ENCODE measurements at regions not wholly inside any gene's neighbourhood (a gene's known extent, or its start where the extent isn't known, plus 50 kb on each side); places are given as distances from the start of the nearest gene placed in this dataset.
"Not testable (repeated sequence)": the region's sequence is repeated elsewhere in the genome, so short reads cannot be mapped to it uniquely, and the experiment has no call there.

- H3K4me1 Mint-ChIP-seq, result no peaks in the 10 kb centered on the region
- no peak for ATAC-seq (replicated peaks)
- H3K9me3 Mint-ChIP-seq, result peaks cover 3 to 14% of the 10 kb centered on the region in 2 donors
Observed at GRCh38 chr2:125216321-125216720, 1191.2 kb downstream of the CNTNAP5 start.

GRCh38 chr2:125224188-125224587 is 1199.1 kb downstream of the CNTNAP5 start:
- Mint-ChIP-seq H3K9me3 (peaks cover 8 to 12% of the 10 kb centered on the region in 2 donors), H3K4me1 (no peaks in the 10 kb centered on the region), H3K27ac (no peak overlapping the region), H3K27me3 (no peaks in the 10 kb centered on the region), H3K4me3 (no peak overlapping the region), H3K36me3 (no peaks in the 10 kb centered on the region)
- no peak for ATAC-seq (replicated peaks)
- DNase-seq, result no peak

More at GRCh38 chr2:125216321-125216720, 1191.2 kb downstream of the CNTNAP5 start:
- H3K27ac Mint-ChIP-seq, result no peak overlapping the region
- H3K36me3 Mint-ChIP-seq, result no peaks in the 10 kb centered on the region
- no peaks in the 10 kb centered on the region for H3K27me3 Mint-ChIP-seq
- H3K4me3 Mint-ChIP-seq, result no peak overlapping the region
- DNase-seq, result no peak

GRCh38 chr2:125224830-125225229 is 1199.7 kb downstream of the CNTNAP5 start:
- DNase-seq (no peak), ATAC-seq (replicated peaks) (no peak)
- no peaks in the 10 kb centered on the region for H3K27me3 Mint-ChIP-seq
- no peak overlapping the region for H3K4me3 Mint-ChIP-seq
- H3K36me3 Mint-ChIP-seq, result no peaks in the 10 kb centered on the region
- H3K27ac Mint-ChIP-seq, result no peak overlapping the region
- H3K4me1 Mint-ChIP-seq, result no peaks in the 10 kb centered on the region
- H3K9me3 Mint-ChIP-seq, result peaks cover 8 to 12% of the 10 kb centered on the region in 2 donors

- Mint-ChIP-seq H3K27ac (no peak overlapping the region), H3K4me1 (no peaks in the 10 kb centered on the region), H3K27me3 (no peaks in the 10 kb centered on the region), H3K4me3 (no peak overlapping the region), H3K36me3 (no peaks in the 10 kb centered on the region), H3K9me3 (peaks cover 3 to 7% of the 10 kb centered on the region in 2 donors)
- ATAC-seq (replicated peaks) (no peak), DNase-seq (no peak)
Observed at GRCh38 chr2:125227843-125228392, 1202.8 kb downstream of the CNTNAP5 start.

- ATAC-seq (replicated peaks) (no peak), DNase-seq (no peak)
- no peak overlapping the region for H3K27ac Mint-ChIP-seq
- no peaks in the 10 kb centered on the region for H3K27me3 Mint-ChIP-seq
- no peaks in the 10 kb centered on the region for H3K4me1 Mint-ChIP-seq
- H3K4me3 Mint-ChIP-seq, result no peak overlapping the region
- H3K36me3 Mint-ChIP-seq, result no peaks in the 10 kb centered on the region
- peaks cover 1 to 5% of the 10 kb centered on the region in 2 donors for H3K9me3 Mint-ChIP-seq
Observed at GRCh38 chr2:125240870-125241269, 1215.8 kb downstream of the CNTNAP5 start.

- ATAC-seq (replicated peaks) (no peak), DNase-seq (no peak)
- no peaks in the 10 kb centered on the region for H3K36me3 Mint-ChIP-seq
- H3K27me3 Mint-ChIP-seq, result no peaks in the 10 kb centered on the region
- no peaks in the 10 kb centered on the region for H3K4me1 Mint-ChIP-seq
- peaks cover 2 to 5% of the 10 kb centered on the region in 2 donors for H3K9me3 Mint-ChIP-seq
- no peak overlapping the region for H3K27ac Mint-ChIP-seq
- no peak overlapping the region for H3K4me3 Mint-ChIP-seq
Observed at GRCh38 chr2:125243074-125243473, 1218.0 kb downstream of the CNTNAP5 start.

GRCh38 chr2:125254010-125254409 is 1228.9 kb downstream of the CNTNAP5 start:
- Mint-ChIP-seq H3K36me3 (no peaks in the 10 kb centered on the region), H3K27ac (no peak overlapping the region), H3K4me3 (no peak overlapping the region), H3K4me1 (no peaks in the 10 kb centered on the region), H3K27me3 (no peaks in the 10 kb centered on the region), H3K9me3 (peaks cover 2 to 4% of the 10 kb centered on the region in 2 donors)
- no peak for ATAC-seq (replicated peaks)
- DNase-seq, result no peak

GRCh38 chr2:125259451-125259850 is 1234.4 kb downstream of the CNTNAP5 start:
- Mint-ChIP-seq H3K36me3 (no peaks in the 10 kb centered on the region), H3K27ac (no peak overlapping the region), H3K4me1 (no peaks in the 10 kb centered on the region), H3K9me3 (peaks cover 1 to 8% of the 10 kb centered on the region in 2 donors), H3K27me3 (no peaks in the 10 kb centered on the region), H3K4me3 (no peak overlapping the region)
- DNase-seq (no peak), ATAC-seq (replicated peaks) (no peak)

GRCh38 chr2:125260366-125260930 is 1235.4 kb downstream of the CNTNAP5 start:
- H3K27ac Mint-ChIP-seq; H3K36me3 Mint-ChIP-seq; H3K4me3 Mint-ChIP-seq; DNase-seq; H3K9me3 Mint-ChIP-seq; H3K4me1 Mint-ChIP-seq; ATAC-seq (replicated peaks); H3K27me3 Mint-ChIP-seq: not testable (repeated sequence)

- Mint-ChIP-seq H3K27ac (no peak overlapping the region), H3K4me1 (no peaks in the 10 kb centered on the region)
- ATAC-seq (replicated peaks), result no peak
Observed at GRCh38 chr2:125264453-125264852, 1239.4 kb downstream of the CNTNAP5 start.

GRCh38 chr2:125267683-125268082 is 1242.6 kb downstream of the CNTNAP5 start:
- H3K27me3 Mint-ChIP-seq, result no peaks in the 10 kb centered on the region
- ATAC-seq (replicated peaks), result no peak
- no peaks in the 10 kb centered on the region for H3K4me1 Mint-ChIP-seq
- peaks cover 1 to 4% of the 10 kb centered on the region in 2 donors for H3K9me3 Mint-ChIP-seq
- no peaks in the 10 kb centered on the region for H3K36me3 Mint-ChIP-seq
- H3K27ac Mint-ChIP-seq, result no peak overlapping the region
- H3K4me3 Mint-ChIP-seq, result no peak overlapping the region
- DNase-seq, result no peak

More at GRCh38 chr2:125264453-125264852, 1239.4 kb downstream of the CNTNAP5 start:
- Mint-ChIP-seq H3K4me3 (no peak overlapping the region), H3K36me3 (no peaks in the 10 kb centered on the region), H3K9me3 (peaks cover 0 to 3% of the 10 kb centered on the region in 2 donors), H3K27me3 (no peaks in the 10 kb centered on the region)
- no peak for DNase-seq

- DNase-seq, result no peak
- no peak for ATAC-seq (replicated peaks)
- no peaks in the 10 kb centered on the region for H3K27me3 Mint-ChIP-seq
- H3K36me3 Mint-ChIP-seq, result no peaks in the 10 kb centered on the region
- H3K9me3 Mint-ChIP-seq, result peaks cover 3 to 8% of the 10 kb centered on the region in 2 donors
- H3K27ac Mint-ChIP-seq, result no peak overlapping the region
- H3K4me3 Mint-ChIP-seq, result no peak overlapping the region
- no peaks in the 10 kb centered on the region for H3K4me1 Mint-ChIP-seq
Observed at GRCh38 chr2:125272651-125273050, 1247.6 kb downstream of the CNTNAP5 start.

GRCh38 chr2:125274718-125275117 is 1249.6 kb downstream of the CNTNAP5 start:
- H3K4me3 Mint-ChIP-seq, result no peak overlapping the region
- H3K27ac Mint-ChIP-seq, result no peak overlapping the region
- no peaks in the 10 kb centered on the region for H3K36me3 Mint-ChIP-seq
- peaks cover 3 to 4% of the 10 kb centered on the region in 2 donors for H3K9me3 Mint-ChIP-seq
- no peaks in the 10 kb centered on the region for H3K27me3 Mint-ChIP-seq
- DNase-seq (no peak), ATAC-seq (replicated peaks) (no peak)
- H3K4me1 Mint-ChIP-seq, result no peaks in the 10 kb centered on the region

- no peaks in the 10 kb centered on the region for H3K27me3 Mint-ChIP-seq
- H3K9me3 Mint-ChIP-seq, result peaks cover 0 to 1% of the 10 kb centered on the region in 2 donors
- H3K36me3 Mint-ChIP-seq, result no peaks in the 10 kb centered on the region
- H3K4me1 Mint-ChIP-seq, result no peaks in the 10 kb centered on the region
- no peak overlapping the region for H3K4me3 Mint-ChIP-seq
- DNase-seq (no peak), ATAC-seq (replicated peaks) (no peak)
- no peak overlapping the region for H3K27ac Mint-ChIP-seq
Observed at GRCh38 chr2:125280265-125280664, 1255.2 kb downstream of the CNTNAP5 start.

- DNase-seq (no peak), ATAC-seq (replicated peaks) (no peak)
- Mint-ChIP-seq H3K4me1 (no peaks in the 10 kb centered on the region), H3K27ac (no peak overlapping the region), H3K36me3 (no peaks in the 10 kb centered on the region), H3K4me3 (no peak overlapping the region), H3K27me3 (no peaks in the 10 kb centered on the region), H3K9me3 (peaks cover 0 to 1% of the 10 kb centered on the region in 2 donors)
Observed at GRCh38 chr2:125281242-125281641, 1256.2 kb downstream of the CNTNAP5 start.
